GM21390 (cell line): ENCODE measurements at regions not wholly inside any gene's neighbourhood (a gene's known extent, or its start where the extent isn't known, plus 50 kb on each side); places are given as distances from the start of the nearest gene placed in this dataset.

Source experiments
- ATAC-seq: cut with Tn5 transposase; IDR thresholded peaks from one replicate; pipeline ENCODE4 v1.9.1; 2021; ENCODE audit not compliant: unreplicated experiment

DNA sequence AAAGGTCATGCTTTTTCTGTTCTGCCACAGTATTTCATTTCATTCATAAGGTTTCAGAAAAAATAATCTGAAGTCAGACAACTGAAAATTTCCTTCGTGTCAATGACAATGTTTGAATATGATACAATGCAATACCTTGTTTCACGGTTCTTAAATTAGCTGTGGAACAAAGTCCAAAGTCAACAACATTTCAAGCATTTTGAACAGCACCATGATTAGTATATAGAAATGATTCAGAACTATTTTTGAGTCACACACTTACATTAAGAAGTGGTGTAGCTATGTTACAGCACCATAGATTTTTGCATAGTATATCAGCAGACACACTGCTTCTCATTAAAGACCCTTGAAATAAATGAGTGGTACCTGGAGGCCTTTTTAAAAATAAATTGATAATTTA lies 178.3 kb upstream of the DSEL start:
- ATAC-seq = no peak

DNA sequence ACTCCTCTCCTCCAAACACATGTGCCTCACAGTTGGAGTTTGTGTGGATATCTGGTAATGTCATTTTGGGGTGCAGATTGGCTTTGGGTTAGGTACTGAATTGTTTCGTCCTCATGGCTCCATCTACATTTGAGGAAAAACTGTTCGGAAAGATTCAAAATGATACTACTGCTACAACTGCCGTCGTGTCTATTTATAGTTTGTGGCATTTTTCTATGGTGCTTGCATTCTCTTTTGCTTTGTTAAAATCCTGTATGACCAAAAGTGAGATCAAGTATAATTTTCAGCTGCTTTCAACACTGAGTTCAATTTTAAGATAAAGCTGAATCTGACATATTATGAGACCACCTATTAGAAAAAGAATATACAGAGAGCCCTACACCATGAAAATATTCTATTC lies 176.3 kb upstream of the DSEL start:
- no peak for ATAC-seq

DNA sequence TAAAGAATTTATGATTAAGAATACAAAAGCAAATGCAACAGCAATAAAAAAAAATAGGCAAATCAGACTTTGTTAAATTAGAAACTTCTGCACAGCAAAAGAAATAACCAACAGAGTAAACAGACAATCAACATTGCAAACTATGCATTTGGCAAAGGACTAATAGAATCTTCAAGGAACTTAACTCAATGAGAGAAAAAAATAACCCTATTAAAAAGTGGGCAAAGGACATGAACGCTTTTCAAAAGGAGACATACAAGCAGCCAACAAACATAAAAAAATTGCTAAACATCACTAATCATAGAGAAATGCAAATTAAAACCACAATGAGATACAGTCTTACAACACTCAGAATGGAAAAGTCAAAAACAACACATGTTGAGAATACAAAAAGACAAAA lies 166.0 kb upstream of the DSEL start:
- no peak for ATAC-seq

DNA sequence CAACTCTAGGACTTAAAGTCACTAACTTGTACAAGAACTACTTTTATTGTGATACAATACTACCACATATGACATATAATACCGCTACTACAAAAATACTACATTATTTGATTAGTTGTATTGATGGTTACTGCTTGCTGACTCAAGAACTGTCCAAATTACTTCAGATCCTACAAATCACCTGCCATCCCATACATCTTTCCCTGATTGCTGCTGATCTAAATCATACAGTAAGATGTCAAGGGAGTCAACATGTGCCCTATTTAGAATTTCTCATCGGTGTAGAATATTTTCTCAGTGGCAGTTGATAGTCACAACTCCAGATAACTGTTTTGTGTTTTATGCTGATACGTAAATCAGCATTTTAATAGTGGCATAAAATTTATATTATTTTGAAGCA lies 161.0 kb upstream of the DSEL start:
- ATAC-seq = no peak

- no peak for ATAC-seq
Observed at GRCh38 chr18:67672716-67673115, 156.2 kb upstream of the DSEL start.

- no peak for ATAC-seq
Observed at GRCh38 chr18:67672155-67672554, 155.6 kb upstream of the DSEL start.

DNA sequence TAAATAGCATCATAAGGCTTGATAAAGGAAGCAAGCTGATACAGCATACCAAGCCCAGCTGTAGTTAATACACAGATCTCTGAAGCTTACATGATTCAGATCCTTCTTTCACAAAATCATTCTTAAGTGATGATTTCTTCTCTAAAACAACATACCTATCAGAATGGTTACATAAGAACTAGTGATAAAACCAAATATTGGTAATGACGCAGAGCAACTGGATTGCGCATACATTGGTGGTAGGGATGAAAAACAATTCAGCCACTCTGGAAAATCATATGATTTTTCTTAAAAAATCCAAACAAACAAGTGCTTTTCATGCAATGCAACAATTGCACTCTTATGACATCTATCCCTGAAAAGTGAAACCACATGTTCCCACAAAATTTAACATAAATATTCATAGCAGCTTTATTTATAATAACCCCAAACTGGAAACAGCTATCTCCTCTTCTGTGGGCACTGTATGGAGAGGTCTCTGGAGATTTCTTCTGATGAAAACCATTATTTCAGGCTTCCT lies 153.6 kb upstream of the DSEL start:
- ATAC-seq = no peak

GRCh38 chr18:67665266-67665665 lies 148.7 kb upstream of the DSEL start:
- ATAC-seq = no peak

- ATAC-seq = no peak
Observed at GRCh38 chr18:67662996-67663395, 146.5 kb upstream of the DSEL start.

DNA sequence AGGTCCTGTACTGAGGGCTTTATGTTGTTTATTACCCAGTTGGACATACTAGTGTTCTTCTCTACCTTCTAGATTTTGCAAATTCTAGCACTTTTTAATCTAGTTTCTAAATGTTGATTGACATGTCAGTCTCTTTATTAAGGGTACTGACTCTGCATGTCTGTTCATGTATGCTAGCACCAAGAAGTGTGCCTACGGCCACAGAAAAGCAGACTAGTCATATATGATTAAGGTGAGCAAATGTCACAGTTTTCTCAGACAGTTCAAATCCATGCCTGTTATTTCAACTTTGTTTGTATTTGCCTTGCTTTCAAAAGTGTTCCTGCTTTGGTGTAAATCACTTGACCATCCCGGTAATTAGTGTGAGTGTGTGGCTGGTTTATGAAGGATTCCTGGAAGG lies 145.0 kb upstream of the DSEL start:
- ATAC-seq = no peak

DNA sequence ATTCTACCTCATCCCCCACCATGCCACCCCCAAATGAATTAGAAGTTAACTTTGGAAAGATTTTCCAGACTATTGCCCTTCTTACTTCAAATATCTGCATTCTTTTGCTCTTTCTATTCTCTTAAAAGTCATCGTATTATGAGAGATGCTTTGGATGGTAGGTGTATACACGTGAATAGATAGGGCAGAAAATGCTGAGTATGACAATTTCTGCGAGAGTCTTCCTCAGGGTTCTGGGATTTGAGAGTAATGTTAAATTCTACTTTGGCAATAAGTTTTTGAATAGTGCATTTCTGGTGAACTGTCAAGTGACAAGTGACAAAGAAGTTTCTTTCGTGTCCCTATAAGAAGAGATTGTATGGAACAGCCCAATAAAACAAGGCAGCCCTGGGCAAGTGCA lies 137.6 kb upstream of the DSEL start:
- ATAC-seq = no peak

GRCh38 chr18:67652288-67652687 lies 135.8 kb upstream of the DSEL start:
- no peak for ATAC-seq

DNA sequence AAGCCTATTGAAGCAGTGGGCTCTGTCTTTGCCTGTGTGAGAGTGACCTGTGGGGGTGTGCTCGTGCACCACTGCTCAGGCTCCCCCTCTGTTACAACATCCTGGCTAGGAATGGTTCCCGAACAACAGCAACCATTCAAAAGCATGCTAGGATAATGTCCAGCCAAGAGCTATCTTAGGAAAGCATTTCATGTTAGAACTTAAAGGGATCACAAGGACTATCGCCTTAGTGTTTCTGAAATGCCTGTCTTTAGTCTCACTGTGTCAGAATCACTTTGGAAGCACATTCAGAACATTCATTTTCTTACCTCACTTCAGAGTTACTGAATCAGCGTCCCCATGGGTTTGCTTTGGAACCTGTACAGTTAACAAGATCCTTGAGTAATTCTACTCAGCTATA lies 134.9 kb upstream of the DSEL start:
- no peak for ATAC-seq

- ATAC-seq = no peak
Observed at GRCh38 chr18:67650686-67651385, 134.3 kb upstream of the DSEL start.

DNA sequence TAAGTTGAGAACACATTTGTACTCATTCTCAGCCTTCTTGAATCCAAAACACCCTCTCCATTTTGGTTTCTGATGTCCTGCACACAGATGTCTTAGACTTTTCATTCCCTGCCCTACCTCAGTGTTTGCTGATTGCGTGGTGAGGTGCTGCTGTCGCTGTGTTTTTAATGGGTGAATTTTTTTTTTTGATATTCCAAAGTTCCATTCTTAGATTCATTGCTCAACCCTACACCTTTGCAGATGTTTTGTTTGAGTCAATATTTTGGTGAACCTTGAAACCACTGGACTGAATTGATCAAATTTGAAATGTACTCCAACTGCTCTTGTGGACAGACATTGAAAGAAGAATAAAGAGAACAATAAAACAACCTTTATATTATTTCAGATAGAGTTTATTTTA lies 130.4 kb upstream of the DSEL start:
- ATAC-seq = no peak

DNA sequence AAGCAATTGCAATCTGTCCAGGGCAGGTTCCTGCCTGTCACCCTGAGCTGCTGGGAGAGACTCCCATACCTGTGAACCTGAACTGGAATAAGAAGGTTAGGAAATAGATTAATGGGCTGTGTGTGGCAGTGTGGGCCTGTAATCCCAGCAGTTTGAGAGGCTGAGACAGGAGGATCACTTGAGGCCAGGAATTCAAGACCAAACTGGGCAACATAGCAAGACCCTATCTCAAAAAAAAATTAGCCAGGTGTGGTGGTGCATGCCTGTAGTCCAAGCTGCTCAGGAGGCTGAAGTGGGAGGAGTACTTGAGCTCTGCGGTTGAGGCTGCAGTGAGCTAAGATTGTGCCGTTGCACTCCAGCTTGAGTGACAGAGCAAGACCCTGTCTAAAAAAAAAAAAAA lies 127.7 kb upstream of the DSEL start:
- ATAC-seq = no peak

GRCh38 chr18:67639872-67640271 lies 123.4 kb upstream of the DSEL start:
- ATAC-seq = no peak

DNA sequence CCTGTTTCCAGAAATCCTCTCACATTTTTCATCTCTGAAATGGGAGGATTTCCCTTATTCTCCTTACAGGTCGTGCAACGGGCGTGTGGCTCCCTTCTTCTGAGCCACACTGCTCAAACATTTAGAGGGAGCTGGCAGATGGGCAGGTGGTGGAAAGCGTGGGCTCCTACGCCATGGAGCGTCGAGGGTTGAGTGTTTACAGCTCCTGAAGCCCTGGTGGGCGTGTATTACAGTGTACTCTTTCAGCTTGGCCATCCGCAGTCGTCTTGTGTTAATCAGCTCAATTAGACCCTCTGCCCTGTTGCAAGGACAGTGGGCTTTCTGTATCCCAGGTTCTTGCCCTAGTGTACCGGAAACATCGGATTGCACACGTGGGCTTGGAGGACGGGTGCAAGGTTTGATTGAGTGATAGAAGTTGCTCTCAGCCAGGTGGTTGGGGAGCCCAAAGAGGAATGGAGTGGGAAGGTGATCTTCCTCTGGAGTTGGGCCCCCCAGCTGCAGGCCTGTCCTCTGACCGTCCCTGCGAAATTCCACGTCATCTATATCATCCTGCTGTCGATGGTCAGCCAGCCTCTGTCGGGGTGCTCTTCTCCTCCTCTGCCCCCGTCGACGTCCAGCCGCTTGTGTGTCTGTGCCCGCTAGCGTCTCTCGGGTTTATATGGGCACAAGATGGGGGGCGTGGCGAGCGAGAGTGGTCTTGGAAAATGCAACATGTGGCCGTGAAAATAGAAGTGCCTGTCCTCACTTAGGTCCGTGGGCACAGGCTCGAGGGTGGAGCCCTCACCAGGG lies 120.3 kb upstream of the DSEL start:
- no peak for ATAC-seq

DNA sequence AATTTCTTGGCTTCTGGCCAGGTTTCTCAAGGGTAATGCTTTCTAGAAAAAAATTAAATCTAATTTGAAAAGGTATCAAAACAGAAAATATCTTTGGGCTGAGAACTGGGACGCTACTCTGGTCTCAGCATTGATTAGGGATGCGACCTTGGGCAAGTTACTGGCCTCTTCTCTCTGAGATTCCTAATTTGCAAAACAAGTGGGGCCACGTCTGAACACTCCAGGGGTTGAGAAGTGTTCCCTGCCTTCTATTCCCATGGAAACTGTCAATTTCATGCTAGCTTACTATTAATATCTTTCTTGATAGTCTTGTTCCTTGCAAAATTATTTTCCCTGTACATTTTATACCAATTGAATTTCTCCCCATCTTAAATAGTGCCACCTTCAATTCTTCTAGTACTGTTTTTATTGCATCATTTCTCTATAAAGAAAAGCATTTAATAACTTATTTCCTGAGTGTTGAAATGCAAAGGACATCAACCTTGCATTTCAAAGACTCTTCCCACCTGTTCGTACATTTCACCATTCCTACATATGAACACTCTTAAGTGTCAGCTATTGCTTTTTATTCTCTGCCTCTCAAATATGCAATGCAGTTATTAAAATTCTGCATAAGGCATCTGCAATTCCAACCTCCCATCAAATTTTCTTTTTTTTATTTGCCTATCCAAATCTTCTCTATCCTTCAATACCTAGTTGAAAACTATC lies 118.3 kb upstream of the DSEL start:
- no peak for ATAC-seq

- no peak for ATAC-seq
Observed at GRCh38 chr18:67633939-67634338, 117.4 kb upstream of the DSEL start.

DNA sequence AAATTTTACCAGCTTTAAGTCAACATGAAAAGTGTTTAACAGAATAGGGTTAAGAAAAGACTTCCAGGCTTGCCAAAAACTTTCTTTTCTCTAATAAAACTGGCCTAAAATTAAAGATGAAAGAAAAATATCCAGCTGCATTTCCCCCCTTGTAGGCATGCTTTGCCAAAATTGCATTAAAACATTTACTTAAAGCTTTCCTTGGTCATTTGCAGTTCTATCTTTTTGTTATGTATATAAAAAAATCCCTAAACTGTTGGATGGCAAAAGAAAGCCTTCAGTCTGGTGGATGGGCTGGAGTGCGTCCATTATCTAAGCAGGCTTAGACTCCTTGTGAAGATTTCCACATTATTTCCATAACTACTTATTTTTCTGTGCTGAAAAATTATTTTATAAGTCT lies 105.4 kb upstream of the DSEL start:
- no peak for ATAC-seq
